Astrocyte of the spinal cord (primary cell): ENCODE measurements at regions not wholly inside any gene's neighbourhood (a gene's known extent, or its start where the extent isn't known, plus 50 kb on each side); places are given as distances from the start of the nearest gene placed in this dataset.

Source experiments
- DNase-seq: peaks from one replicate; pipeline ENCODE4 v3.0.0; 2011; ENCODE audit warnings: low read depth, low spot score
- H3K4me3 ChIP-seq: 2 replicates; pipeline ENCODE4 v1.5.1; 2011; ENCODE audit warnings: low read depth, mild to moderate bottlenecking, low read length, moderate library complexity
- CTCF ChIP-seq: IDR thresholded peaks from 2 replicates; pipeline ENCODE4 v1.5.1; 2012; ENCODE audit warnings: low read depth, mild to moderate bottlenecking, low read length, inconsistent platforms
- in situ Hi-C: cut with HindIII; loops from 2 replicates; pipeline ENCODE4 v1.10.0; 2017; ENCODE audit warnings: low sequenced_read_pairs

- no peak for TF ChIP-seq CTCF
- DNase-seq, result no peak
- H3K4me3 ChIP-seq, result no peak overlapping the region
- in situ Hi-C loops, result loop anchor here (25.0 kb wide), 1 partner anchor 96 kb away; no protein-coding TSS in a partner anchor
These were observed 55.4 kb upstream of the LRP8 start for GRCh38 chr1:53383136-53383870.

GRCh38 chr1:53384796-53385195, 56.9 kb upstream of the LRP8 start:
- H3K4me3 ChIP-seq, result no peak overlapping the region
- no peak for TF ChIP-seq CTCF
- in situ Hi-C loops, result loop anchor here (25.0 kb wide), 1 partner anchor 97 kb away; no protein-coding TSS in a partner anchor
- no peak for DNase-seq

GRCh38 chr1:53385276-53386225, 57.7 kb upstream of the LRP8 start:
- no peak overlapping the region for H3K4me3 ChIP-seq
- no peak for DNase-seq
- no peak for TF ChIP-seq CTCF
- in situ Hi-C loops, result loop anchor here (25.0 kb wide), 1 partner anchor 98 kb away; no protein-coding TSS in a partner anchor

GRCh38 chr1:53388963-53389362, 61.1 kb upstream of the LRP8 start:
- in situ Hi-C loops, result loop anchor here (25.0 kb wide), 1 partner anchor 102 kb away; no protein-coding TSS in a partner anchor
- DNase-seq, result no peak
- H3K4me3 ChIP-seq, result no peak overlapping the region
- TF ChIP-seq CTCF, result no peak

GRCh38 chr1:53390261-53390660, 62.4 kb upstream of the LRP8 start:
- DNase-seq, result no peak
- no peak overlapping the region for H3K4me3 ChIP-seq

More at GRCh38 chr1:53390261-53390660, 62.4 kb upstream of the LRP8 start:
- TF ChIP-seq CTCF, result no peak
- in situ Hi-C loops, result loop anchor here (25.0 kb wide), 1 partner anchor 103 kb away; no protein-coding TSS in a partner anchor
